Aorta (tissue), 5 donors: ENCODE measurements at regions not wholly inside any gene's neighbourhood (a gene's known extent, or its start where the extent isn't known, plus 50 kb on each side); places are given as distances from the start of the nearest gene placed in this dataset.

Experiments
- ATAC-seq: fragments of 200-7000 bp; cut with Tn5 transposase; one replicate; pipeline ENCODE4 v1.9.1; 2022; ENCODE audit warnings: moderate library complexity; ENCODE audit not compliant: low FRiP score
- DNase-seq, 2 donors: peaks; one replicate each; pipeline ENCODE4 v3.0.0-alpha.2; 2020
- H3K27ac ChIP-seq, 2 donors: one replicate each; pipeline ENCODE4 v1.5.1; 2013; ENCODE audit warnings: low read length in 2 of 2, mild to moderate bottlenecking in 2 of 2, moderate library complexity in 2 of 2, control low read depth in 1 of 2, inconsistent platforms in 1 of 2, low read depth in 1 of 2
- H3K27me3 ChIP-seq, 2 donors: one replicate each; pipeline ENCODE4 v1.6.1; 2013; ENCODE audit warnings: control low read depth in 1 of 2, low read length in 1 of 2, mild to moderate bottlenecking in 1 of 2, moderate library complexity in 1 of 2; ENCODE audit not compliant: insufficient read depth in 2 of 2, control insufficient read depth in 1 of 2
- H3K36me3 ChIP-seq, 2 donors: one replicate each; pipeline ENCODE4 v1.6.1; 2013; ENCODE audit warnings: control low read depth in 1 of 2, low read length in 1 of 2, mild to moderate bottlenecking in 1 of 2; ENCODE audit not compliant: insufficient read depth in 2 of 2, control insufficient read depth in 1 of 2
- H3K4me1 ChIP-seq, 2 donors: one replicate each; pipeline ENCODE4 v1.6.1; 2013; ENCODE audit warnings: low read length in 2 of 2, control low read depth in 1 of 2, mild to moderate bottlenecking in 1 of 2, moderate library complexity in 1 of 2; ENCODE audit not compliant: insufficient read depth in 2 of 2, control insufficient read depth in 1 of 2
- H3K4me3 ChIP-seq, 2 donors: one replicate each; pipeline ENCODE4 v1.5.1; 2013; ENCODE audit warnings: low read length in 2 of 2, control low read depth in 1 of 2, mild to moderate bottlenecking in 1 of 2
- H3K9me3 ChIP-seq: one replicate; pipeline ENCODE4 v1.6.1; 2013; ENCODE audit warnings: mild to moderate bottlenecking, low read length; ENCODE audit not compliant: control insufficient read depth
- WGBS, 2 donors: extraction: QIAGEN DNeasy Blood & Tissue Kit; methylation state at CpG; one replicate each; pipeline ENCODE4 v1.1.7; 2013; 5-methylcytosine and 5-hydroxymethylcytosine counted together
- intact Hi-C, 2 donors: fragments of 100-400 bp; cut with DNase I; formaldehyde crosslinking; loops; one replicate each; pipeline versions ENCODE4 v1.14.2 to v1.15.0; 2022
- donor health status: healthy with polysubstance abuse.
- donor health status: Bipolar disorder and iron deficiency.
- donor health status: DM: no; HTN: no; CAD: no.
- donor health status: DM: no; HTN: no; CAD: no.
- donor health status: DM: yes; HTN: yes; CAD: no.

GRCh38 chr9:38253200-38253599 lies 139.3 kb upstream of the ALDH1B1 start:
- H3K9me3 ChIP-seq: no peaks in the 10 kb centered on the region
- DNase-seq: no peak

GRCh38 chr9:38251036-38251860 lies 141.3 kb upstream of the ALDH1B1 start:
- H3K9me3 ChIP-seq: no peaks in the 10 kb centered on the region
- H3K36me3 ChIP-seq: no peaks in the 10 kb centered on the region
- ATAC-seq: no peak
- WGBS, 2 donors: 52 to 61% methylated on average over 3 of the region's 3 CpGs
- intact Hi-C loops: no loop called here
- no peak for DNase-seq
- H3K4me1 ChIP-seq: no peaks in the 10 kb centered on the region
- no peak overlapping the region for H3K4me3 ChIP-seq
- H3K27ac ChIP-seq: no peak overlapping the region
- no peaks in the 10 kb centered on the region for H3K27me3 ChIP-seq

More at GRCh38 chr9:38253200-38253599, 139.3 kb upstream of the ALDH1B1 start:
- WGBS, 2 donors: 84 to 88% methylated on average over 7 of the region's 7 CpGs
- ATAC-seq: no peak
- H3K4me1 ChIP-seq: no peaks in the 10 kb centered on the region
- no peaks in the 10 kb centered on the region for H3K36me3 ChIP-seq
- H3K4me3 ChIP-seq: no peak overlapping the region
- no peaks in the 10 kb centered on the region for H3K27me3 ChIP-seq
- H3K27ac ChIP-seq: no peak overlapping the region
- intact Hi-C loops: no loop called here

- DNase-seq (no peak), ATAC-seq (no peak)
- WGBS, 2 donors: 88 to 92% methylated on average over 10 of the region's 10 CpGs
- H3K4me1 ChIP-seq: no peaks in the 10 kb centered on the region
- no peak overlapping the region for H3K27ac ChIP-seq
- H3K27me3 ChIP-seq: no peaks in the 10 kb centered on the region
- intact Hi-C loops: no loop called here
- H3K4me3 ChIP-seq: no peak overlapping the region
- H3K9me3 ChIP-seq: no peaks in the 10 kb centered on the region
- H3K36me3 ChIP-seq: no peaks in the 10 kb centered on the region
Measured at GRCh38 chr9:38250279-38251035, 142.0 kb upstream of the ALDH1B1 start.

- no peaks in the 10 kb centered on the region for H3K36me3 ChIP-seq
- no peak overlapping the region for H3K27ac ChIP-seq
- 86 to 89% methylated on average over 6 of the region's 6 CpGs for WGBS, 2 donors
- intact Hi-C loops: no loop called here
- no peaks in the 10 kb centered on the region for H3K4me1 ChIP-seq
- ATAC-seq (no peak), DNase-seq (no peak)
- H3K4me3 ChIP-seq: no peak overlapping the region
- H3K9me3 ChIP-seq: no peaks in the 10 kb centered on the region
- no peaks in the 10 kb centered on the region for H3K27me3 ChIP-seq
Measured at GRCh38 chr9:38249587-38250210, 142.8 kb upstream of the ALDH1B1 start.

- Histone ChIP-seq H3K4me3 (no peak overlapping the region), H3K9me3 (no peaks in the 10 kb centered on the region), H3K36me3 (no peaks in the 10 kb centered on the region), H3K27me3 (no peaks in the 10 kb centered on the region), H3K27ac (no peak overlapping the region), H3K4me1 (no peaks in the 10 kb centered on the region)
- ATAC-seq: no peak
- DNase-seq: no peak
- intact Hi-C loops: no loop called here
- 75% methylated on average over 3 of the region's 3 CpGs for WGBS, 2 donors
Measured at GRCh38 chr9:38249049-38249448, 143.5 kb upstream of the ALDH1B1 start.

- 94 to 95% methylated on average over 7 of the region's 7 CpGs for WGBS, 2 donors
- H3K27me3 ChIP-seq: no peaks in the 10 kb centered on the region
- H3K36me3 ChIP-seq: no peaks in the 10 kb centered on the region
- ATAC-seq (no peak), DNase-seq (no peak)
- intact Hi-C loops: no loop called here
- no peaks in the 10 kb centered on the region for H3K4me1 ChIP-seq
- H3K9me3 ChIP-seq: no peaks in the 10 kb centered on the region
- no peak overlapping the region for H3K4me3 ChIP-seq
- H3K27ac ChIP-seq: no peak overlapping the region
Measured at GRCh38 chr9:38246833-38247232, 145.7 kb upstream of the ALDH1B1 start.

GRCh38 chr9:38244971-38245370 lies 147.5 kb upstream of the ALDH1B1 start:
- H3K4me1 ChIP-seq: no peaks in the 10 kb centered on the region
- H3K4me3 ChIP-seq: no peak overlapping the region
- DNase-seq (no peak), ATAC-seq (no peak)
- 87 to 97% methylated on average over 1 of the region's 1 CpG for WGBS, 2 donors
- intact Hi-C loops: no loop called here
- no peaks in the 10 kb centered on the region for H3K9me3 ChIP-seq
- H3K27ac ChIP-seq: no peak overlapping the region
- H3K27me3 ChIP-seq: no peaks in the 10 kb centered on the region
- H3K36me3 ChIP-seq: no peaks in the 10 kb centered on the region

- Histone ChIP-seq H3K4me3 (no peak overlapping the region), H3K27ac (no peak overlapping the region), H3K36me3 (no peaks in the 10 kb centered on the region), H3K9me3 (no peaks in the 10 kb centered on the region), H3K27me3 (no peaks in the 10 kb centered on the region), H3K4me1 (no peaks in the 10 kb centered on the region)
- 82 to 87% methylated on average over 4 of the region's 4 CpGs for WGBS, 2 donors
- DNase-seq: no peak
- intact Hi-C loops: no loop called here
- no peak for ATAC-seq
Measured at GRCh38 chr9:38243993-38244392, 148.5 kb upstream of the ALDH1B1 start.
